WTC11 (cell line): ENCODE measurements at regions not wholly inside any gene's neighbourhood (a gene's known extent, or its start where the extent isn't known, plus 50 kb on each side); places are given as distances from the start of the nearest gene placed in this dataset.

Experiments used
- ATF3 ChIP-seq: sonication (generic); formaldehyde crosslinking; conservative IDR thresholded peaks from 2 replicates; pipeline ENCODE4 v1.8.1; 2022; ENCODE audit warnings: mild to moderate bottlenecking, missing genetic modification reagents
- CREM ChIP-seq: sonication (generic); formaldehyde crosslinking; IDR thresholded peaks from 2 replicates; pipeline ENCODE4 v1.8.1; 2022; ENCODE audit warnings: mild to moderate bottlenecking, missing genetic modification reagents, moderate library complexity
- CTCF ChIP-seq: fragments of 200-600 bp; IDR thresholded peaks from 2 replicates; pipeline ENCODE4 v1.8.0; 2022; ENCODE audit warnings: antibody characterized with exemption
- ETV6 ChIP-seq: sonication (generic); formaldehyde crosslinking; IDR thresholded peaks from 2 replicates; pipeline ENCODE4 v1.8.1; 2022; ENCODE audit warnings: mild to moderate bottlenecking, missing genetic modification reagents
- FOXP1 ChIP-seq: sonication (generic); formaldehyde crosslinking; IDR thresholded peaks from 2 replicates; pipeline ENCODE4 v1.8.0; 2022; ENCODE audit warnings: missing genetic modification reagents, mild to moderate bottlenecking, moderate library complexity, borderline replicate concordance
- NR1H2 ChIP-seq: sonication (generic); formaldehyde crosslinking; IDR thresholded peaks from 2 replicates; pipeline ENCODE4 v1.9.0; 2021; ENCODE audit warnings: mild to moderate bottlenecking, moderate library complexity, missing genetic modification reagents
- USF2 ChIP-seq: sonication (generic); formaldehyde crosslinking; IDR thresholded peaks from 2 replicates; pipeline ENCODE4 v1.8.1; 2023; ENCODE audit warnings: mild to moderate bottlenecking, missing genetic modification reagents, moderate library complexity
- ZNF138 ChIP-seq: sonication (generic); formaldehyde crosslinking; conservative IDR thresholded peaks from 2 replicates; pipeline ENCODE4 v1.8.1; 2022; ENCODE audit warnings: mild to moderate bottlenecking, moderate library complexity, missing genetic modification reagents

GRCh38 chr14:55873169-55873568, 245.0 kb upstream of the PELI2 start:
- TF ChIP-seq CREM (CRISPR knock-in tag), result no peak
- no peak for TF ChIP-seq ETV6 (CRISPR knock-in tag)
- no peak for TF ChIP-seq NR1H2 (CRISPR knock-in tag)
- TF ChIP-seq ATF3 (CRISPR knock-in tag), result no peak
- no peak for TF ChIP-seq ZNF138 (CRISPR knock-in tag)
- no peak for TF ChIP-seq USF2 (CRISPR knock-in tag)
- no peak for TF ChIP-seq FOXP1 (CRISPR knock-in tag)
- no peak for TF ChIP-seq CTCF
